Thyroid gland (tissue), 4 donors: ENCODE measurements at regions not wholly inside any gene's neighbourhood (a gene's known extent, or its start where the extent isn't known, plus 50 kb on each side); places are given as distances from the start of the nearest gene placed in this dataset.

ENCODE experiments used
- DNase-seq, 2 donors: peaks; one replicate each; pipeline ENCODE4 v3.0.0-alpha.2; 2019
- H3K27ac ChIP-seq, 3 donors: fragments of 200-600 bp; sonication (generic); 1 replicate in 2 of 3; 2 replicates in 1 of 3; pipeline ENCODE4 v1.5.1; 2016 to 2019; ENCODE audit warnings: mild to moderate bottlenecking in 1 of 3, moderate library complexity in 1 of 3
- H3K27me3 ChIP-seq: fragments of 200-600 bp; sonication (generic); one replicate; pipeline ENCODE4 v1.5.1; 2019
- H3K36me3 ChIP-seq, 2 donors: fragments of 200-600 bp; sonication (generic); one replicate each; pipeline ENCODE4 v1.5.1; 2016 to 2019
- H3K4me1 ChIP-seq, 2 donors: fragments of 200-600 bp; sonication (generic); one replicate each; pipeline ENCODE4 v1.5.1; 2017 to 2019
- H3K4me3 ChIP-seq, 3 donors: fragments of 200-600 bp; sonication (generic); replicated peaks in 1 of 3; 1 replicate in 2 of 3; 2 replicates in 1 of 3; pipeline ENCODE4 v1.5.1; 2016; ENCODE audit warnings: mild to moderate bottlenecking in 1 of 3
- H3K9me3 ChIP-seq: fragments of 200-600 bp; sonication (generic); one replicate; pipeline ENCODE4 v1.5.1; 2017
- POLR2A ChIP-seq, 2 donors: fragments of 450-650 bp; IDR thresholded peaks; one replicate each; pipeline ENCODE4 v1.6.1; 2017; ENCODE audit warnings: antibody characterized with exemption in 2 of 2, mild to moderate bottlenecking in 2 of 2, moderate library complexity in 1 of 2
- WGBS, 2 donors: methylation state at CpG; one replicate each; pipeline ENCODE4 v1.1.5; 2017; 5-methylcytosine and 5-hydroxymethylcytosine counted together
- intact Hi-C: fragments of 100-400 bp; cut with DNase I; formaldehyde crosslinking; loops from one replicate; pipeline ENCODE4 v1.15.1; 2023
- TF ChIP-seq, protein P1 (sequence below), 6 experiments: fragments of 200-600 bp in 3 of 6; fragments of 450-650 bp in 3 of 6; sonication (generic) in 3 of 6; IDR thresholded peaks; one replicate each; pipeline ENCODE4 v1.5.1; 2016 to 2019; ENCODE audit warnings: antibody characterized with exemption in 6 of 6, mild to moderate bottlenecking in 2 of 6, inconsistent platforms in 1 of 6, moderate library complexity in 1 of 6

DNA sequence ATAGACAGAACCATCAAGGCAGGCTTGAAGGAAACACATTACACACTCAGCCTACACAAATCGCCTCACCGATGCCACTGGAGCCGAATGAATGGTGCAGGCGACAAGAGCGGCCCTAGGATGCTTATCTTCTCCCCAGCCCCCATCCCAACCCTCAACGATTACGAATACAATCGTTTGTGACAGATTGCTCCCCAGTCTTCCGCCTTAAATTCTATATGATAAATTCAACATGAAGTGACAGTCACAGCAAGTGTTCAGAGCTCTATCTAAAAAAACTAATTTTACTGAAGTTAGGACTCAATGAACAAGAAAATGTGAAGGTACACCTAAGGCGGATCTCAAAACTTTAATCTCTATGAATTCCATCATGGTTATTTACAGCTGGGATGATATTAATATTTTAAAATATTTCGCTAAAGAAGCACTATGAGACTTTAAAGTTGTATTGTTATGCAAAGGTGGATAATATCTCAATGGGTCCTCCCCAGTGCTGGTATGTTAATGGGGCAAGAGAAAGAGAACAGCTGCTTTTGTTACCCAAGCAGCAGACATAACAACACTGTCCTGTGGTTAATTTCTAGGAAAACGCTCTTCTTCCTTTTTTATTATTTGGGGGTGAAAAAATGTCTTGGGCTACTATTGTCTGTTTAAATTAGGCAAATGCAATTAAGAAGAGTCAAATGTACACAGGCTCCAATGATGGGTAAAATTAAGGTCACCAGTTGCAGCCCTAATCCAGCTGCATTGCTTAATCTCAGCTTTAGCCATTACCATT lies 147.6 kb upstream of the NR2F2 start:
- intact Hi-C loops, result no loop called here
- Histone ChIP-seq H3K36me3 (no peaks in the 10 kb centered on the region), H3K27me3 (no peaks in the 10 kb centered on the region), H3K4me1 (no peaks in the 10 kb centered on the region), H3K4me3 (no peak overlapping the region), H3K9me3 (no peaks in the 10 kb centered on the region), H3K27ac (no peak overlapping the region)
- 89 to 91% methylated on average over 12 of the region's 12 CpGs for WGBS, 2 donors
- DNase-seq, result no peak
- TF ChIP-seq POLR2A (IDR thresholded peaks at IDR 0.05), result no peak
- TF ChIP-seq, protein P1, sequence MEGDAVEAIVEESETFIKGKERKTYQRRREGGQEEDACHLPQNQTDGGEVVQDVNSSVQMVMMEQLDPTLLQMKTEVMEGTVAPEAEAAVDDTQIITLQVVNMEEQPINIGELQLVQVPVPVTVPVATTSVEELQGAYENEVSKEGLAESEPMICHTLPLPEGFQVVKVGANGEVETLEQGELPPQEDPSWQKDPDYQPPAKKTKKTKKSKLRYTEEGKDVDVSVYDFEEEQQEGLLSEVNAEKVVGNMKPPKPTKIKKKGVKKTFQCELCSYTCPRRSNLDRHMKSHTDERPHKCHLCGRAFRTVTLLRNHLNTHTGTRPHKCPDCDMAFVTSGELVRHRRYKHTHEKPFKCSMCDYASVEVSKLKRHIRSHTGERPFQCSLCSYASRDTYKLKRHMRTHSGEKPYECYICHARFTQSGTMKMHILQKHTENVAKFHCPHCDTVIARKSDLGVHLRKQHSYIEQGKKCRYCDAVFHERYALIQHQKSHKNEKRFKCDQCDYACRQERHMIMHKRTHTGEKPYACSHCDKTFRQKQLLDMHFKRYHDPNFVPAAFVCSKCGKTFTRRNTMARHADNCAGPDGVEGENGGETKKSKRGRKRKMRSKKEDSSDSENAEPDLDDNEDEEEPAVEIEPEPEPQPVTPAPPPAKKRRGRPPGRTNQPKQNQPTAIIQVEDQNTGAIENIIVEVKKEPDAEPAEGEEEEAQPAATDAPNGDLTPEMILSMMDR (IDR thresholded peaks at IDR 0.05), result no peak

DNA sequence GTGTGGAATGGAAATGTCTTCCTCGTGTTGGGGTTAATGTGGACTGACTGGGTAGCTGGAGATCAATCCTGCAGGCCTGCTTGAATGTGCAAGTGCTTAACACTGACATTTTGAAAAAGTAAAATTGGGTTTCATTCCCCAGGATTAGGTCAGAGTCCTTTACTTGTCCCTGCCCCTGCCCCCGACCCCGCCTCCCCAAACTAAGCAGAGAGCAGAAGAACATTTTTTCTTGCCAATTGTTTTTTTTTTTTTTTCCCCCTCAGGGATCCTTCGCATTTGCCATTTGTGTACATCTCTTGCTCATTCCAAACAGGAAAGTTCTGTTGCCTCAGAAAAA lies 147.0 kb upstream of the NR2F2 start:
- intact Hi-C loops, result no loop called here
- DNase-seq, result no peak
- H3K4me3 ChIP-seq, result no peak overlapping the region
- no peaks in the 10 kb centered on the region for H3K36me3 ChIP-seq
- WGBS, 2 donors, result 67 to 76% methylated on average over 4 of the region's 4 CpGs
- TF ChIP-seq, protein P1 (IDR thresholded peaks at IDR 0.05), result no peak
- TF ChIP-seq POLR2A (IDR thresholded peaks at IDR 0.05), result no peak
- no peaks in the 10 kb centered on the region for H3K27me3 ChIP-seq
- H3K27ac ChIP-seq, result no peak overlapping the region
- no peaks in the 10 kb centered on the region for H3K4me1 ChIP-seq
- no peaks in the 10 kb centered on the region for H3K9me3 ChIP-seq

DNA sequence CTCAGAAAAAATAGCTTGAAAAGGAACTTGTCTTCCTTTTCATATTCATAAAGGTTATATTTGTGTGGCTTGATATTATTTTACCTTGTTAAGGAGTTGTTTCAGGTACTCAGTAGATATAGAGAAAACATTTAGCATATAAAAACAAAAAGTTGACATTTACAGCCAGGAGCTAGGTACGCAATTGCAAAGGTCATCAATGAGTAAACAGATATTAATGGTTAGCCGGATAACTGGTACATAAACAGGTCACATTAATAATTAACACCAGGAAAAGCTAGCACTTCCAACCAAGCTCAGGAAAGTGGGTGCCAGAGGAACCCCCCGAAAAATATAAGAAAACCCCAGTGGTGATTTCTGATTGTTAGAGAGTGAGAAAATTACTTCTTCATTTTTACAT lies 146.6 kb upstream of the NR2F2 start:
- Histone ChIP-seq H3K27ac (no peak overlapping the region), H3K4me3 (no peak overlapping the region), H3K36me3 (no peaks in the 10 kb centered on the region), H3K9me3 (no peaks in the 10 kb centered on the region), H3K27me3 (no peaks in the 10 kb centered on the region), H3K4me1 (no peaks in the 10 kb centered on the region)
- 89 to 92% methylated on average over 3 of the region's 3 CpGs for WGBS, 2 donors
- TF ChIP-seq POLR2A (IDR thresholded peaks at IDR 0.05), result no peak
- TF ChIP-seq, protein P1 (IDR thresholded peaks at IDR 0.05), result no peak
- no peak for DNase-seq
- intact Hi-C loops, result no loop called here

DNA sequence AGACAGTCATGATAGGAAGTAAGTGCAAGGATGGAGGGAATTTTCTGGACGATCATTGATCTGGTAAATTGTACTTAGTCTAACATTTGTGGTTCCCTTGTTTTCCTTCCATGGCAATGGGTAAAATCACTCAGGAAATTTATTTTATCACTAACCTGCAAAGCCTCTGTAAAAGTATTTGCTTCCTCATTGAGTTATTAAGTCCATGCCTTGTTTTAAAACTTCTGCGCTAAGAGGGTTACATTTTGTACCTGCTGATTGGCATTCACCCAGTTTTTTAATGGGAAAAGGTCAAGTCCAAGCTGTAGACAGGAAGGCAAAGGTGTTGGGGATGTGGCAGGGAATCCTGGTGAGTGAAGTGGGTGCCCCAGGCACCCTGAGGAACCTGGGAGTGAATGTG lies 146.2 kb upstream of the NR2F2 start:
- Histone ChIP-seq H3K27ac (no peak overlapping the region), H3K27me3 (no peaks in the 10 kb centered on the region), H3K4me1 (no peaks in the 10 kb centered on the region), H3K36me3 (no peaks in the 10 kb centered on the region), H3K4me3 (no peak overlapping the region), H3K9me3 (no peaks in the 10 kb centered on the region)
- TF ChIP-seq, protein P1 (IDR thresholded peaks at IDR 0.05), result no peak
- TF ChIP-seq POLR2A (IDR thresholded peaks at IDR 0.05), result no peak
- no peak for DNase-seq
- intact Hi-C loops, result no loop called here
- WGBS, 2 donors, result 89 to 91% methylated on average over 2 of the region's 2 CpGs

DNA sequence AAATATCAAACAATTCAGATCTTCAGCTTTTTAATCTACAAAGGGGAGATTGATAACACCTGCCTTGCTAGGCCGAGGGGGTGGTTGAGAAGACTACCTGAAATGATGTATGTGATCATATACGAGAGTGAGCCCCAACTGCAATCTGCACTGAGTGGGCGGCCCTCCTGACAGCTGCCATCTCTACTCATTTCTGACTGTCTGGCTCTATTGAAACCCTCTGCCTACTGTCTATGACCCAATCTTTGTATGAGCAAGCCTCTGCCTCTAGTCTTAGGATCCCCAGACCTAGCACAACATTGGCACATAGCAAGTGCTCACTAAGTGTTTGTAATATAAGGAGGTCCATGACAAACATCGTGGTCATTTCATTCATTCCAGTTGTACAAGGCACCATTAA lies 144.4 kb upstream of the NR2F2 start:
- H3K9me3 ChIP-seq, result no peaks in the 10 kb centered on the region

More for the DNA sequence above, 144.4 kb upstream of the NR2F2 start:
- TF ChIP-seq, protein P1 (IDR thresholded peaks at IDR 0.05), result no peak
- no peak for TF ChIP-seq POLR2A (IDR thresholded peaks at IDR 0.05)
- Histone ChIP-seq H3K27ac (no peak overlapping the region), H3K4me3 (no peak overlapping the region), H3K4me1 (no peaks in the 10 kb centered on the region), H3K36me3 (no peaks in the 10 kb centered on the region), H3K27me3 (no peaks in the 10 kb centered on the region)
- 92 to 94% methylated on average over 4 of the region's 4 CpGs for WGBS, 2 donors
- no peak for DNase-seq
- intact Hi-C loops, result no loop called here
